GM12872 (cell line): ENCODE measurements at regions not wholly inside any gene's neighbourhood (a gene's known extent, or its start where the extent isn't known, plus 50 kb on each side); places are given as distances from the start of the nearest gene placed in this dataset.

ENCODE experiments used
- TF ChIP-seq, protein P1 (sequence below): IDR thresholded peaks from 3 replicates; pipeline ENCODE4 v1.5.1; 2011; ENCODE audit warnings: low read depth, mild to moderate bottlenecking, low read length, moderate library complexity; ENCODE audit not compliant: insufficient read depth

DNA sequence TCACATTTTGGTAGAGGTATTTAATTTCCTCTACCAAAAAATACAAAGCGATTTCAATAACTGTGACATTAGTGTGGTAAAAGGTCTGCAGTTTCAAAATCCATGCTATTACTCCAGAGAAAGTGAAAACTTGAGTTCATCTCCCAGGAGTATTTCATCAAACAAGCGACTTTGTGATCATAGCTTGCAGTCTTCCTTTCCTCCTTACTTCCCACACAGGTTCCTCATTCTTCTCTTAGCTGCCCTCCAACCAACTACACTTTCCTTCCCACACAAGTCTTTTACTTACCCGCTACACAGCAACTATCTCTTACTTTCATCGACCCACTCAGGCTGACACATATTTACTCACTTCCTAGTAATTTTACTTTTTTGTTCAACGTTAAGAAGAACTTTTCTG is 413.4 kb upstream of the USP15 start:
- TF ChIP-seq, protein P1, sequence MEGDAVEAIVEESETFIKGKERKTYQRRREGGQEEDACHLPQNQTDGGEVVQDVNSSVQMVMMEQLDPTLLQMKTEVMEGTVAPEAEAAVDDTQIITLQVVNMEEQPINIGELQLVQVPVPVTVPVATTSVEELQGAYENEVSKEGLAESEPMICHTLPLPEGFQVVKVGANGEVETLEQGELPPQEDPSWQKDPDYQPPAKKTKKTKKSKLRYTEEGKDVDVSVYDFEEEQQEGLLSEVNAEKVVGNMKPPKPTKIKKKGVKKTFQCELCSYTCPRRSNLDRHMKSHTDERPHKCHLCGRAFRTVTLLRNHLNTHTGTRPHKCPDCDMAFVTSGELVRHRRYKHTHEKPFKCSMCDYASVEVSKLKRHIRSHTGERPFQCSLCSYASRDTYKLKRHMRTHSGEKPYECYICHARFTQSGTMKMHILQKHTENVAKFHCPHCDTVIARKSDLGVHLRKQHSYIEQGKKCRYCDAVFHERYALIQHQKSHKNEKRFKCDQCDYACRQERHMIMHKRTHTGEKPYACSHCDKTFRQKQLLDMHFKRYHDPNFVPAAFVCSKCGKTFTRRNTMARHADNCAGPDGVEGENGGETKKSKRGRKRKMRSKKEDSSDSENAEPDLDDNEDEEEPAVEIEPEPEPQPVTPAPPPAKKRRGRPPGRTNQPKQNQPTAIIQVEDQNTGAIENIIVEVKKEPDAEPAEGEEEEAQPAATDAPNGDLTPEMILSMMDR: no peak

DNA sequence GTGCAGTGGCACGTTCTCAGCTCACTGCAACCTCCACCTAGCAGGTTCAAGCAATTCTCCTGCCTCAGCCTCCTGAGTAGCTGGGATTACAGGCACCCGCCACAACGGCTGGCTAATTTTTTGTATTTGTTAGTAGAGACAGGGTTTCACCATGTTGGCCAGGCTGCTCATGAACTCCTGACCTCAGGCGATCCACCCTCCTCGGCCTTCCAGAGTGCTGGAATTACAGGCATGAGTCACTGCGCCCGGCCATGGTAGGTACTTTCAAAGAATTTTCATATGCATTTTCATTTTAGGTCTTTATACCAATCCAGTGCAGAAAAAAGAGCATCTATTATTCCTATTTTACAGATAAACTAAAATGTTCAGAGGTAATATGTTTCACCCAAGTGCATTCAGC is 411.3 kb upstream of the USP15 start:
- TF ChIP-seq, protein P1: no peak

GRCh38 chr12:61853945-61854344 is 406.3 kb upstream of the USP15 start:
- TF ChIP-seq, protein P1: no peak

DNA sequence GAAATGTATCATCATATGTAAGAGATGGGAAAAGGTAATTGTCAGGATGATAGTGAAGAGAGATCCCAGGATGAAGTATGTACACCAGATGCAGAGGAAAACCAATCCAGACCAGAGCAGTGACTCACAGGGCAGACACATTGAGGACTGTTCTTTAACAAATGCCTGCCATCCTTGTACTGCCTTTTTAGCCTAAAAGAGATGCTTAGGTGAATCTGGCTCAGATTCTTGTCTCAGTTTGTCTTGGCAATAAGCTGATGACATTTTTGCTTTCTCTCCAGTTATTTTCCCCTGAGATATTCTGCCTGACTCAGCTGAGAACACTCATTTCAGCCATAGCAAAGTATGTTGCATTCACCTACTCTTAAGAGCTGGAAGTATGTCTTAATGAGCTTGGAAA is 405.3 kb upstream of the USP15 start:
- TF ChIP-seq, protein P1: no peak

DNA sequence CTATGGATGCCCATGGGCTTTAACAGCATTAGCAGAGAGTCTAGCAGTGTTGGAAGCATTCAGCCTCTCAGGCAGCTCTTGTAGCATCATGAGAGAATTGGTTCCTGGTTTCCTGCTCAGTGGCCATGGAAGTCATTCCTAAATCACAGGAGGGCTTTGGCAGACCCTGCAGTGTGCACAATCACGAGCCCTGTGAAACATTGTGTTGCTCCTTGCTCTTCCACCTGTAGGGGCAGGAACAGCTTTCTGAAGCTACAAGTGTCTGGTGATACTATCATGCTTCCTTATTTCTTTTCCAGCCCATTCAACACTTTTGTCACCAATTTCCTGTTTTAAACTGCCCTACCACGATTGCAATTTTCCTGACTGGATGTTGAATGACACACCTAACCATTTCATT is 402.2 kb upstream of the USP15 start:
- TF ChIP-seq, protein P1: no peak

DNA sequence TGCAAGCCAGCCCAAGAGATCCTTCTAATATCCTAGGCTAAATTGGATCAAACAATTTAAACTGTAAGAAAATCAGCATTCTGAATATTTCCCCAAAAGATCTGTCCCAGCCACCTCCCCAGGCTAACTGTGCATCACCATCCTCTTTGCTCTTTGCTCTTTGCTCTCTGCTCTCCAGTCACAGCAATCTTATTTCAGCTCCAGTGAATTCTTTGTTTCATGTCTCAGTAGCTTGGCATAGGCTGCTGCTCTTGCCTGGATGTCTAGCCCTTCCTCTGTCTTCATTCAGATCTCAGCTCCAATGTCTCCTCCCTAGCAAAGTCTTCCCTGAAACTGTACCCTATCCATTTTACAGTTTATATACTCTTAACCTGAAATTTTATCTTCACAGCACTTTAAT is 399.8 kb upstream of the USP15 start:
- TF ChIP-seq, protein P1: no peak

- TF ChIP-seq, protein P1: no peak
These were observed 397.2 kb upstream of the USP15 start for GRCh38 chr12:61862986-61863385.

DNA sequence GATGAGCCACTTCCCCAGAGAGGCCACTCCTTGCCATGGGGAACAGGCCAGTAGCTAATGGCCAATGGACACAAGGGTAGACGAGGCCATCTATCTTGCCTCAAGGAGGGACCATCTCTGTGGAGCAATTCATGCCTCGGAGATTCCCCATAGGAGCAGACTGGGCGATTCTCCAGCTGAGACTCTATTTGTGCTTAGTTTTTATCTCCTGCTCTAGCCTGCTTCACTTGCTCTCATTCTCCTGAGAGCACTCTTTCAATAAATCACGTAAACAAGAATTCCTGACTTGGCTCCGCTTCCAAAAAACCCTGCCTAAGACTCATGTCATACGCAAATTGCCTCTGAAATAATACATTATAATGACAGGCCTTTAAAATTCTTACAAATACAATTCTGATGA is 396.4 kb upstream of the USP15 start:
- TF ChIP-seq, protein P1: no peak
